OCI-LY1 (cell line): ENCODE measurements at regions not wholly inside any gene's neighbourhood (a gene's known extent, or its start where the extent isn't known, plus 50 kb on each side); places are given as distances from the start of the nearest gene placed in this dataset.

Experiments used
- H2AFZ ChIP-seq: fragments of 200-600 bp; sonication (generic), shearing (Covaris generic); 2 replicates; pipeline ENCODE4 v1.6.0; 2014; ENCODE audit warnings: antibody characterized with exemption, mild to moderate bottlenecking, low read length
- H3F3A ChIP-seq: fragments of 200-600 bp; sonication (generic), shearing (Covaris generic); 2 replicates; pipeline ENCODE4 v1.6.0; 2014; ENCODE audit warnings: mild to moderate bottlenecking, antibody characterized with exemption, low read length, moderate library complexity; ENCODE audit not compliant: insufficient read depth
- H3K27ac ChIP-seq: fragments of 200-600 bp; sonication (generic); 2 replicates; pipeline ENCODE4 v1.5.1; 2014; ENCODE audit warnings: low read length, mixed run types, mild to moderate bottlenecking, low read depth; ENCODE audit not compliant: poor library complexity, severe bottlenecking
- H3K27me3 ChIP-seq: fragments of 200-600 bp; sonication (generic); 2 replicates; pipeline ENCODE4 v1.6.0; 2014; ENCODE audit warnings: antibody characterized with exemption, mild to moderate bottlenecking, low read length, moderate library complexity; ENCODE audit not compliant: insufficient read depth
- H3K36me3 ChIP-seq: fragments of 200-600 bp; sonication (generic); 2 replicates; pipeline ENCODE4 v1.6.1; 2014; ENCODE audit warnings: mild to moderate bottlenecking, antibody characterized with exemption, low read length, moderate library complexity, mixed read lengths; ENCODE audit not compliant: insufficient read depth
- H3K4me1 ChIP-seq: fragments of 200-600 bp; sonication (generic); 2 replicates; pipeline ENCODE4 v1.5.1; 2014; ENCODE audit warnings: mild to moderate bottlenecking, low read length, moderate library complexity; ENCODE audit not compliant: insufficient read depth, severe bottlenecking
- H3K4me2 ChIP-seq: fragments of 200-600 bp; sonication (generic), shearing (Covaris generic); 2 replicates; pipeline ENCODE4 v1.6.1; 2014; ENCODE audit warnings: low read length
- H3K4me3 ChIP-seq: fragments of 200-600 bp; sonication (generic); 2 replicates; pipeline ENCODE4 v1.5.1; 2014; ENCODE audit warnings: low read length, low read depth, mild to moderate bottlenecking, mixed read lengths; ENCODE audit not compliant: poor library complexity, severe bottlenecking
- H3K79me2 ChIP-seq: fragments of 200-600 bp; shearing (Covaris generic); 2 replicates; pipeline ENCODE4 v1.6.1; 2016; ENCODE audit warnings: mixed run types, low read length, mixed read lengths; ENCODE audit not compliant: insufficient read depth
- H3K9ac ChIP-seq: fragments of 200-600 bp; sonication (generic), shearing (Covaris generic); 2 replicates; pipeline ENCODE4 v1.6.1; 2014; ENCODE audit warnings: mild to moderate bottlenecking, low read length, mixed read lengths
- H3K9me2 ChIP-seq: fragments of 200-600 bp; sonication (generic), shearing (Covaris generic); 2 replicates; pipeline ENCODE4 v1.6.1; 2014; ENCODE audit warnings: low read depth, mild to moderate bottlenecking, low read length, mixed read lengths
- H3K9me3 ChIP-seq: fragments of 200-600 bp; shearing (Covaris generic); 2 replicates; pipeline ENCODE4 v1.6.1; 2014; ENCODE audit warnings: low read length, mixed read lengths
- H4K20me1 ChIP-seq: fragments of 200-600 bp; sonication (generic), shearing (Covaris generic); 2 replicates; pipeline ENCODE4 v1.6.0; 2016; ENCODE audit warnings: mild to moderate bottlenecking, low read length; ENCODE audit not compliant: insufficient read depth
- CTCF ChIP-seq: fragments of 200-600 bp; sonication (generic), shearing (Covaris generic); IDR thresholded peaks from 2 replicates; pipeline ENCODE4 v1.5.1; 2017; ENCODE audit warnings: mild to moderate bottlenecking, antibody characterized with exemption, low read length, moderate library complexity, mixed read lengths
- EZH2 ChIP-seq: fragments of 200-600 bp; sonication (generic), shearing (Covaris generic); IDR thresholded peaks from 2 replicates; pipeline ENCODE4 v1.8.0; 2017; ENCODE audit warnings: borderline replicate concordance, mixed run types, mild to moderate bottlenecking, antibody characterized with exemption, low read length, moderate library complexity, mixed read lengths

GRCh38 chr5:20515606-20516005 is 527.6 kb upstream of the CDH18 start:
- Histone ChIP-seq H3K36me3 (no peaks in the 10 kb centered on the region), H3K4me1 (no peaks in the 10 kb centered on the region), H3F3A (no peaks in the 10 kb centered on the region), H3K9ac (no peak overlapping the region), H3K27me3 (no peaks in the 10 kb centered on the region), H3K79me2 (no peaks in the 10 kb centered on the region), H3K4me2 (no peak overlapping the region), H3K27ac (no peak overlapping the region), H3K9me3 (no peaks in the 10 kb centered on the region), H4K20me1 (no peaks in the 10 kb centered on the region), H2AFZ (no peak overlapping the region), H3K9me2 (no peaks in the 10 kb centered on the region), H3K4me3 (no peak overlapping the region)
- TF ChIP-seq CTCF = no peak
- TF ChIP-seq EZH2 = no peak

GRCh38 chr5:20514145-20514544 is 526.1 kb upstream of the CDH18 start:
- Histone ChIP-seq H3K79me2 (no peaks in the 10 kb centered on the region), H3F3A (no peaks in the 10 kb centered on the region), H3K4me3 (no peak overlapping the region), H3K9ac (no peak overlapping the region), H2AFZ (no peak overlapping the region), H3K27me3 (no peaks in the 10 kb centered on the region), H3K27ac (no peak overlapping the region), H3K36me3 (no peaks in the 10 kb centered on the region), H3K4me1 (no peaks in the 10 kb centered on the region), H3K9me2 (no peaks in the 10 kb centered on the region), H4K20me1 (no peaks in the 10 kb centered on the region), H3K4me2 (no peak overlapping the region), H3K9me3 (no peaks in the 10 kb centered on the region)
- TF ChIP-seq CTCF = no peak
- TF ChIP-seq EZH2 = no peak

- no peak overlapping the region for H3K9ac ChIP-seq
- no peak overlapping the region for H3K4me3 ChIP-seq
- H3K9me2 ChIP-seq = no peaks in the 10 kb centered on the region
- no peaks in the 10 kb centered on the region for H3K27me3 ChIP-seq
- H4K20me1 ChIP-seq = no peaks in the 10 kb centered on the region
- H3K27ac ChIP-seq = no peak overlapping the region
- no peaks in the 10 kb centered on the region for H3F3A ChIP-seq
- no peak overlapping the region for H2AFZ ChIP-seq
- no peak overlapping the region for H3K4me2 ChIP-seq
- H3K79me2 ChIP-seq = no peaks in the 10 kb centered on the region
- H3K9me3 ChIP-seq = no peaks in the 10 kb centered on the region
- no peaks in the 10 kb centered on the region for H3K4me1 ChIP-seq
- TF ChIP-seq EZH2 (no peak), CTCF (no peak)
- H3K36me3 ChIP-seq = no peaks in the 10 kb centered on the region
Measured at GRCh38 chr5:20500546-20500945, 512.5 kb upstream of the CDH18 start.
